Activated CD4-positive, alpha-beta memory T cell treated with anti-CD3 and anti-CD28 coated beads, Interleukin-2, amount 10 ng/mL, durations not matched to agents 7 days and 5 days (primary cell): ENCODE measurements at regions not wholly inside any gene's neighbourhood (a gene's known extent, or its start where the extent isn't known, plus 50 kb on each side); places are given as distances from the start of the nearest gene placed in this dataset.
"Not testable (repeated sequence)": the region's sequence is repeated elsewhere in the genome, so short reads cannot be mapped to it uniquely, and the experiment has no call there.

ENCODE experiments used
- CTCF ChIA-PET: fragments of 350-600 bp; sonication (Branson Sonifier 250); formaldehyde crosslinking; loops from one replicate; lab custom pipeline; 2021; ENCODE audit warnings: antibody characterized with exemption, inconsistent platforms; lab: Charles Lee
- POLR2A ChIA-PET: fragments of 350-600 bp; sonication (Branson Sonifier 250); formaldehyde crosslinking; loops from one replicate; lab custom pipeline; 2021; ENCODE audit warnings: antibody characterized with exemption; lab: Charles Lee
- DNase-seq: peaks from one replicate; pipeline ENCODE4 v3.0.0-alpha.2; 2020
- H3K27ac Mint-ChIP-seq: one replicate; pipeline ENCODE4 v1.8.0; 2021; ENCODE audit warnings: mild to moderate bottlenecking, mixed read lengths
- H3K27me3 Mint-ChIP-seq: one replicate; pipeline ENCODE4 v1.8.0; 2021; ENCODE audit warnings: mixed read lengths
- H3K36me3 Mint-ChIP-seq: one replicate; pipeline ENCODE4 v1.8.0; 2021; ENCODE audit warnings: low read depth, mixed read lengths
- H3K4me1 Mint-ChIP-seq: one replicate; pipeline ENCODE4 v1.8.0; 2021; ENCODE audit warnings: mixed read lengths
- H3K4me3 Mint-ChIP-seq: one replicate; pipeline ENCODE4 v1.8.0; 2021; ENCODE audit warnings: mild to moderate bottlenecking, mixed read lengths
- H3K9me3 Mint-ChIP-seq: one replicate; pipeline ENCODE4 v1.8.0; 2021; ENCODE audit warnings: mixed read lengths

- no peak for DNase-seq
- CTCF ChIA-PET: no interaction called here
- H3K27ac Mint-ChIP-seq: no peak overlapping the region
- no peaks in the 10 kb centered on the region for H3K36me3 Mint-ChIP-seq
- no peaks in the 10 kb centered on the region for H3K27me3 Mint-ChIP-seq
- H3K4me3 Mint-ChIP-seq: no peak overlapping the region
- POLR2A ChIA-PET: interaction anchor here (1.3 kb wide), 1 partner anchor 194 kb away, joined by 3 read pairs; no protein-coding TSS in a partner anchor
- no peaks in the 10 kb centered on the region for H3K4me1 Mint-ChIP-seq
- H3K9me3 Mint-ChIP-seq: no peaks in the 10 kb centered on the region
Measured at GRCh38 chr1:185532856-185533255, 201.3 kb upstream of the HMCN1 start.

- Mint-ChIP-seq H3K9me3 (no peaks in the 10 kb centered on the region), H3K27me3 (no peaks in the 10 kb centered on the region), H3K36me3 (no peaks in the 10 kb centered on the region), H3K4me3 (no peak overlapping the region), H3K4me1 (no peaks in the 10 kb centered on the region), H3K27ac (no peak overlapping the region)
- CTCF ChIA-PET: no interaction called here
- POLR2A ChIA-PET: no interaction called here
- no peak for DNase-seq
Measured at GRCh38 chr1:185531838-185532237, 202.4 kb upstream of the HMCN1 start.

- H3K27me3 Mint-ChIP-seq: no peaks in the 10 kb centered on the region
- H3K4me1 Mint-ChIP-seq: no peaks in the 10 kb centered on the region
- H3K9me3 Mint-ChIP-seq: no peaks in the 10 kb centered on the region
- H3K27ac Mint-ChIP-seq: no peak overlapping the region
- POLR2A ChIA-PET: no interaction called here
- no peaks in the 10 kb centered on the region for H3K36me3 Mint-ChIP-seq
- H3K4me3 Mint-ChIP-seq: no peak overlapping the region
- no peak for DNase-seq
- CTCF ChIA-PET: no interaction called here
Measured at GRCh38 chr1:185530215-185530614, 204.0 kb upstream of the HMCN1 start.

- Mint-ChIP-seq H3K27me3 (no peaks in the 10 kb centered on the region), H3K36me3 (no peaks in the 10 kb centered on the region), H3K27ac (no peak overlapping the region), H3K9me3 (peaks cover 2% of the 10 kb centered on the region), H3K4me3 (no peak overlapping the region), H3K4me1 (no peaks in the 10 kb centered on the region)
- DNase-seq: no peak
- CTCF ChIA-PET: no interaction called here
- POLR2A ChIA-PET: no interaction called here
Measured at GRCh38 chr1:185529673-185530072, 204.5 kb upstream of the HMCN1 start.

GRCh38 chr1:185528084-185528676 lies 206.0 kb upstream of the HMCN1 start:
- CTCF ChIA-PET: interaction anchor here (0.5 kb wide), 1 partner anchor 355 kb away, joined by 3 read pairs; no protein-coding TSS in a partner anchor
- H3K36me3 Mint-ChIP-seq: no peaks in the 10 kb centered on the region
- DNase-seq: no peak
- no peak overlapping the region for H3K27ac Mint-ChIP-seq
- H3K9me3 Mint-ChIP-seq: peaks cover 6% of the 10 kb centered on the region
- POLR2A ChIA-PET: no interaction called here
- no peak overlapping the region for H3K4me3 Mint-ChIP-seq
- no peaks in the 10 kb centered on the region for H3K27me3 Mint-ChIP-seq
- no peaks in the 10 kb centered on the region for H3K4me1 Mint-ChIP-seq

GRCh38 chr1:185526344-185527307 lies 207.6 kb upstream of the HMCN1 start:
- H3K4me3 Mint-ChIP-seq: no peak overlapping the region
- ChIA-PET CTCF (no interaction called here), POLR2A (no interaction called here)
- peaks cover 8% of the 10 kb centered on the region for H3K9me3 Mint-ChIP-seq
- no peaks in the 10 kb centered on the region for H3K4me1 Mint-ChIP-seq
- H3K27ac Mint-ChIP-seq: no peak overlapping the region
- peaks cover 2% of the 10 kb centered on the region for H3K36me3 Mint-ChIP-seq
- no peaks in the 10 kb centered on the region for H3K27me3 Mint-ChIP-seq
- DNase-seq: no peak

GRCh38 chr1:185520188-185520920 lies 203.3 kb upstream of the IVNS1ABP start:
- no peak for DNase-seq
- POLR2A ChIA-PET: no interaction called here
- CTCF ChIA-PET: no interaction called here
- H3K36me3 Mint-ChIP-seq: peaks cover 19% of the 10 kb centered on the region
- no peak overlapping the region for H3K4me3 Mint-ChIP-seq
- peaks cover 7% of the 10 kb centered on the region for H3K4me1 Mint-ChIP-seq
- no peak overlapping the region for H3K27ac Mint-ChIP-seq
- no peaks in the 10 kb centered on the region for H3K27me3 Mint-ChIP-seq
- H3K9me3 Mint-ChIP-seq: peaks cover 25% of the 10 kb centered on the region

- DNase-seq: no peak
- peaks cover 7% of the 10 kb centered on the region for H3K4me1 Mint-ChIP-seq
- H3K9me3 Mint-ChIP-seq: peaks cover 22% of the 10 kb centered on the region
- H3K27me3 Mint-ChIP-seq: no peaks in the 10 kb centered on the region
- no peak overlapping the region for H3K4me3 Mint-ChIP-seq
- H3K27ac Mint-ChIP-seq: no peak overlapping the region
- CTCF ChIA-PET: no interaction called here
- peaks cover 19% of the 10 kb centered on the region for H3K36me3 Mint-ChIP-seq
- POLR2A ChIA-PET: no interaction called here
Measured at GRCh38 chr1:185517808-185518419, 200.9 kb upstream of the IVNS1ABP start.

- CTCF ChIA-PET, H3K27me3 Mint-ChIP-seq, DNase-seq, H3K27ac Mint-ChIP-seq, H3K4me3 Mint-ChIP-seq, POLR2A ChIA-PET, H3K4me1 Mint-ChIP-seq: not testable (repeated sequence)
- Mint-ChIP-seq H3K36me3 (peaks cover 19% of the 10 kb centered on the region), H3K9me3 (peaks cover 20% of the 10 kb centered on the region)
Measured at GRCh38 chr1:185517301-185517700, 200.3 kb upstream of the IVNS1ABP start.

- no peak for DNase-seq
- CTCF ChIA-PET: no interaction called here
- POLR2A ChIA-PET: no interaction called here
- peaks cover 4% of the 10 kb centered on the region for H3K4me1 Mint-ChIP-seq
- no peak overlapping the region for H3K27ac Mint-ChIP-seq
- no peaks in the 10 kb centered on the region for H3K27me3 Mint-ChIP-seq
- H3K9me3 Mint-ChIP-seq: peaks cover 22% of the 10 kb centered on the region
- peaks cover 17% of the 10 kb centered on the region for H3K36me3 Mint-ChIP-seq
- no peak overlapping the region for H3K4me3 Mint-ChIP-seq
Measured at GRCh38 chr1:185515696-185516095, 198.7 kb upstream of the IVNS1ABP start.

GRCh38 chr1:185514311-185514710 lies 197.3 kb upstream of the IVNS1ABP start:
- Mint-ChIP-seq H3K36me3 (peaks cover 11% of the 10 kb centered on the region), H3K4me3 (no peak overlapping the region), H3K4me1 (peaks cover 2% of the 10 kb centered on the region), H3K27me3 (no peaks in the 10 kb centered on the region), H3K9me3 (peaks cover 22% of the 10 kb centered on the region), H3K27ac (no peak overlapping the region)
- DNase-seq: no peak
- POLR2A ChIA-PET: no interaction called here
- CTCF ChIA-PET: interaction anchor here (0.6 to 1.4 kb wide), 3 partner anchors 13 to 275 kb away, joined by 3 read pairs; no protein-coding TSS in a partner anchor

GRCh38 chr1:185512442-185512841 lies 195.4 kb upstream of the IVNS1ABP start:
- H3K9me3 Mint-ChIP-seq: peaks cover 16% of the 10 kb centered on the region
- DNase-seq: no peak
- H3K4me3 Mint-ChIP-seq: no peak overlapping the region
- ChIA-PET POLR2A (no interaction called here), CTCF (no interaction called here)
- peaks cover 9% of the 10 kb centered on the region for H3K36me3 Mint-ChIP-seq
- peaks cover 4% of the 10 kb centered on the region for H3K4me1 Mint-ChIP-seq
- no peaks in the 10 kb centered on the region for H3K27me3 Mint-ChIP-seq
- H3K27ac Mint-ChIP-seq: no peak overlapping the region
